Keratinocyte (primary cell): ENCODE measurements at regions not wholly inside any gene's neighbourhood (a gene's known extent, or its start where the extent isn't known, plus 50 kb on each side); places are given as distances from the start of the nearest gene placed in this dataset.

Source experiments
- DNase-seq: peaks from one replicate; pipeline ENCODE4 v3.0.0-alpha.2; 2011; ENCODE audit warnings: low read depth, missing footprints, low spot score
- FAIRE-seq: peaks from 2 replicates; lab custom pipeline; 2011; peaks lifted over from hg19 to GRCh38; lab: Jason Lieb, UNC
- H2AFZ ChIP-seq: 2 replicates; pipeline ENCODE4 v1.6.0; 2012; ENCODE audit warnings: low read length, control low read depth, inconsistent platforms; ENCODE audit not compliant: control insufficient read depth
- H3K27ac ChIP-seq: 2 replicates; pipeline ENCODE4 v1.5.1; 2011; ENCODE audit warnings: low read length; ENCODE audit not compliant: control insufficient read depth, insufficient read depth
- H3K27me3 ChIP-seq: 3 replicates; pipeline ENCODE4 v1.6.0; 2011; ENCODE audit warnings: low read length; ENCODE audit not compliant: control insufficient read depth, insufficient read depth; ENCODE audit errors: extremely low read depth
- H3K36me3 ChIP-seq, 2 experiments: 2 replicates in 1 of 2; 3 replicates in 1 of 2; pipeline ENCODE4 v1.5.1; 2011; ENCODE audit warnings: low read length in 2 of 2, mild to moderate bottlenecking in 1 of 2; ENCODE audit not compliant: control insufficient read depth in 2 of 2, insufficient read depth in 2 of 2; ENCODE audit errors: extremely low read depth in 1 of 2
- H3K4me1 ChIP-seq: 3 replicates; pipeline ENCODE4 v1.5.1; 2011; ENCODE audit warnings: low read length; ENCODE audit not compliant: control insufficient read depth, insufficient read depth; ENCODE audit errors: extremely low read depth
- H3K4me2 ChIP-seq: 3 replicates; pipeline ENCODE4 v1.6.0; 2011; ENCODE audit warnings: low read depth, low read length; ENCODE audit not compliant: control insufficient read depth, insufficient read depth; ENCODE audit errors: extremely low read depth
- H3K4me3 ChIP-seq, 3 experiments: fragments of 200-600 bp in 1 of 3; sonication (generic) in 1 of 3; 2 replicates in 2 of 3; 3 replicates in 1 of 3; pipeline ENCODE4 v1.5.1; 2011 to 2016; ENCODE audit warnings: low read length in 3 of 3, mild to moderate bottlenecking in 3 of 3, control low read depth in 2 of 3, inconsistent platforms in 1 of 3, low read depth in 1 of 3, mixed read lengths in 1 of 3, mixed run types in 1 of 3, moderate library complexity in 1 of 3; ENCODE audit not compliant: control insufficient read depth in 2 of 3, insufficient read depth in 2 of 3; ENCODE audit errors: extremely low read depth in 1 of 3
- H3K79me2 ChIP-seq: 2 replicates; pipeline ENCODE4 v1.6.0; 2012; ENCODE audit warnings: low read length; ENCODE audit not compliant: control insufficient read depth, insufficient read depth
- H3K9ac ChIP-seq: 3 replicates; pipeline ENCODE4 v1.6.0; 2011; ENCODE audit warnings: low read length; ENCODE audit not compliant: control insufficient read depth, insufficient read depth; ENCODE audit errors: extremely low read depth
- H3K9me1 ChIP-seq: 3 replicates; pipeline ENCODE4 v1.6.0; 2011; ENCODE audit warnings: low read length; ENCODE audit not compliant: control insufficient read depth, insufficient read depth; ENCODE audit errors: extremely low read depth
- H3K9me3 ChIP-seq: 2 replicates; pipeline ENCODE4 v1.5.1; 2012; ENCODE audit warnings: low read depth, low read length; ENCODE audit not compliant: control insufficient read depth
- H4K20me1 ChIP-seq: 3 replicates; pipeline ENCODE4 v1.6.0; 2011; ENCODE audit warnings: low read length; ENCODE audit not compliant: control insufficient read depth, insufficient read depth; ENCODE audit errors: extremely low read depth
- CTCF ChIP-seq, 3 experiments: IDR thresholded peaks in 1 of 3; conservative IDR thresholded peaks in 1 of 3; optimal IDR thresholded peaks in 1 of 3; 2 replicates in 2 of 3; 3 replicates in 1 of 3; pipeline versions ENCODE3 to v1.5.1; 2011; ENCODE audit warnings: low read length in 3 of 3, mild to moderate bottlenecking in 3 of 3, moderate library complexity in 2 of 3, control low read depth in 1 of 3, inconsistent platforms in 1 of 3; ENCODE audit not compliant: insufficient read depth in 2 of 3; ENCODE audit errors: extremely low read depth in 1 of 3
- EZH2 ChIP-seq: IDR thresholded peaks from one replicate; pipeline ENCODE4 v1.6.1; 2012; ENCODE audit warnings: inconsistent platforms, mild to moderate bottlenecking, low read length, moderate library complexity
- dilution Hi-C: fragments of 300-500 bp; cut with MboI; formaldehyde crosslinking; loops from one replicate; pipeline ENCODE4 v1.7.0; 2020; ENCODE audit warnings: low sequenced_read_pairs; ENCODE audit not compliant: extremely low pct_ligation_motif_present

- DNase-seq: no peak
- dilution Hi-C loops: no loop called here
- no peak overlapping the region for H3K4me2 ChIP-seq
Observed at GRCh38 chr20:17857639-17858449, 110.8 kb downstream of the SNX5 start.

GRCh38 chr20:17856837-17857605 lies 111.6 kb downstream of the SNX5 start:
- H3K4me3 ChIP-seq: no peak overlapping the region
- no peaks in the 10 kb centered on the region for H4K20me1 ChIP-seq
- no peak overlapping the region for H2AFZ ChIP-seq
- dilution Hi-C loops: no loop called here
- TF ChIP-seq EZH2: no peak
- no peak for TF ChIP-seq CTCF (optimal IDR thresholded peaks at IDR 0.05 in 1 of 3, IDR thresholded peaks at IDR 0.05 in 1 of 3, conservative IDR thresholded peaks at IDR 0.05 in 1 of 3; ENCODE audit: extremely low read depth in 1 of 3, insufficient read depth in 2 of 3, low read length in 3 of 3)
- no peak overlapping the region for H3K27ac ChIP-seq
- H3K79me2 ChIP-seq: no peaks in the 10 kb centered on the region
- H3K36me3 ChIP-seq: no peaks in the 10 kb centered on the region
- peaks cover 6% of the 10 kb centered on the region for H3K9me3 ChIP-seq
- no peak for FAIRE-seq
- peaks cover 10% of the 10 kb centered on the region for H3K27me3 ChIP-seq
- H3K9ac ChIP-seq: no peak overlapping the region
- no peaks in the 10 kb centered on the region for H3K9me1 ChIP-seq
- H3K4me1 ChIP-seq: peaks cover 14% of the 10 kb centered on the region
- DNase-seq: no peak
- no peak overlapping the region for H3K4me2 ChIP-seq

More at GRCh38 chr20:17857639-17858449, 110.8 kb downstream of the SNX5 start:
- H3K9me1 ChIP-seq: no peaks in the 10 kb centered on the region
- H3K27ac ChIP-seq: peak overlapping the region; percentile 2
- peaks cover 6% of the 10 kb centered on the region for H3K9me3 ChIP-seq
- FAIRE-seq: peak; percentile 66
- no peak overlapping the region for H3K4me3 ChIP-seq
- peaks cover 13% of the 10 kb centered on the region for H3K27me3 ChIP-seq
- no peaks in the 10 kb centered on the region for H3K36me3 ChIP-seq
- no peaks in the 10 kb centered on the region for H3K79me2 ChIP-seq
- TF ChIP-seq CTCF (optimal IDR thresholded peaks at IDR 0.05 in 1 of 3, IDR thresholded peaks at IDR 0.05 in 1 of 3, conservative IDR thresholded peaks at IDR 0.05 in 1 of 3; ENCODE audit: extremely low read depth in 1 of 3, insufficient read depth in 2 of 3, low read length in 3 of 3): no peak
- no peak for TF ChIP-seq EZH2
- H2AFZ ChIP-seq: no peak overlapping the region
- no peaks in the 10 kb centered on the region for H4K20me1 ChIP-seq
- peaks cover 14% of the 10 kb centered on the region for H3K4me1 ChIP-seq
- H3K9ac ChIP-seq: no peak overlapping the region
